Nephron progenitor cell (in vitro differentiated cells): ENCODE measurements at regions not wholly inside any gene's neighbourhood (a gene's known extent, or its start where the extent isn't known, plus 50 kb on each side); places are given as distances from the start of the nearest gene placed in this dataset.
"Not testable (repeated sequence)": the region's sequence is repeated elsewhere in the genome, so short reads cannot be mapped to it uniquely, and the experiment has no call there.

Source experiments
- DNase-seq: peaks from one replicate; pipeline ENCODE4 v3.0.0; 2021
- H3K27ac Mint-ChIP-seq: 2 replicates; pipeline ENCODE4 v1.8.0; 2021; ENCODE audit warnings: mild to moderate bottlenecking, moderate library complexity, mixed read lengths
- H3K27me3 Mint-ChIP-seq: 2 replicates; pipeline ENCODE4 v1.8.0; 2021; ENCODE audit warnings: mild to moderate bottlenecking, low read depth, mixed read lengths; ENCODE audit not compliant: poor library complexity
- H3K36me3 Mint-ChIP-seq: 2 replicates; pipeline ENCODE4 v1.8.0; 2021; ENCODE audit warnings: low read depth, mixed read lengths
- H3K4me1 Mint-ChIP-seq: 2 replicates; pipeline ENCODE4 v1.8.0; 2021; ENCODE audit warnings: mixed read lengths
- H3K4me3 Mint-ChIP-seq: 2 replicates; pipeline ENCODE4 v1.8.0; 2021; ENCODE audit warnings: mild to moderate bottlenecking, moderate library complexity, mixed read lengths
- H3K9me3 Mint-ChIP-seq: 2 replicates; pipeline ENCODE4 v1.8.0; 2021; ENCODE audit warnings: mild to moderate bottlenecking, moderate library complexity, mixed read lengths
- TF ChIP-seq, protein P1 (sequence below): fragments of 200-600 bp; sonication (generic); IDR thresholded peaks from 2 replicates; pipeline ENCODE4 v1.5.0; 2021; ENCODE audit warnings: antibody characterized with exemption

DNA sequence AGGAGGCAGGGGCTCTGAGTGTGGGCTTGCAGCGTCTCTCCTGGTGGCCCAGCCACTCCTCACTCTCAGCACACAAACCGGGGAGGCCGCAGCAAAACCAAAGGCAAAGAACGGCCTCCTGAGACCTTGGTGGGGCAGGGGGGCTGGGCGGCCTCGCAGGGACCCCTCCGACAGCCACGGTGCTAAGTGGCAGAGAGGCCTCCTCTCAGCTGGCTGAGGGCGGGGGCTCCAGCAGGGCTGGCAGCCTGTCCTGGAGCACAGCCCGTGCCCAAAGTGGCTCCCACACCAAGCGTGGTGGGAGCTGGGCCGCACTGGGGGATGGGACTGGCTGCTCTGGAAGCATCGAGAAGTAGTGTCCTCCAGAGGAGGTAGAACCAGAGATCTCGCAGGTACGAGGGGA, 334.4 kb downstream of the QKI start:
- TF ChIP-seq, protein P1, sequence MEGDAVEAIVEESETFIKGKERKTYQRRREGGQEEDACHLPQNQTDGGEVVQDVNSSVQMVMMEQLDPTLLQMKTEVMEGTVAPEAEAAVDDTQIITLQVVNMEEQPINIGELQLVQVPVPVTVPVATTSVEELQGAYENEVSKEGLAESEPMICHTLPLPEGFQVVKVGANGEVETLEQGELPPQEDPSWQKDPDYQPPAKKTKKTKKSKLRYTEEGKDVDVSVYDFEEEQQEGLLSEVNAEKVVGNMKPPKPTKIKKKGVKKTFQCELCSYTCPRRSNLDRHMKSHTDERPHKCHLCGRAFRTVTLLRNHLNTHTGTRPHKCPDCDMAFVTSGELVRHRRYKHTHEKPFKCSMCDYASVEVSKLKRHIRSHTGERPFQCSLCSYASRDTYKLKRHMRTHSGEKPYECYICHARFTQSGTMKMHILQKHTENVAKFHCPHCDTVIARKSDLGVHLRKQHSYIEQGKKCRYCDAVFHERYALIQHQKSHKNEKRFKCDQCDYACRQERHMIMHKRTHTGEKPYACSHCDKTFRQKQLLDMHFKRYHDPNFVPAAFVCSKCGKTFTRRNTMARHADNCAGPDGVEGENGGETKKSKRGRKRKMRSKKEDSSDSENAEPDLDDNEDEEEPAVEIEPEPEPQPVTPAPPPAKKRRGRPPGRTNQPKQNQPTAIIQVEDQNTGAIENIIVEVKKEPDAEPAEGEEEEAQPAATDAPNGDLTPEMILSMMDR: no peak
- H3K4me1 Mint-ChIP-seq: peaks cover 37% of the 10 kb centered on the region
- no peak for DNase-seq
- no peak overlapping the region for H3K4me3 Mint-ChIP-seq
- peaks cover 16% of the 10 kb centered on the region for H3K27me3 Mint-ChIP-seq
- H3K27ac Mint-ChIP-seq: no peak overlapping the region
- peaks cover 4% of the 10 kb centered on the region for H3K9me3 Mint-ChIP-seq
- no peaks in the 10 kb centered on the region for H3K36me3 Mint-ChIP-seq

DNA sequence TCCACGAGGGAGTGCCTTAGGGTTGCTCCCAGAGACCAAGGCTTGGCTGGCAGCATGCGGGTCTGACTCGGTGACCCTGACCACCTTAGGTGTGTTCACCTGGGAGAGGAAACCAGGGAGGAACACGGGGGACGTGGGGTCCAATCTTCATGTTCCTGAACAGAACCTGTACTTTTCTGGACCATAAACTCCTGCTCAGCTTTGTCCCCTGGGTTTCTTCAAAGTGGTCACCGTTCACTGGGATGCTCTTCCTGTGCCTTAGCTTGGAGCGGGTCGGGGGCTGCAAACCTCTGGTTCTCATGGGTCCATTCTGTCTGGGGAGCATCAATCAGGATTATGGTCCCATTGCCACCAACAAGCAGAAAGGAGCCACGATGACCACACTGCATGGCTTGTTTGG, 333.5 kb downstream of the QKI start:
- DNase-seq: no peak
- H3K27me3 Mint-ChIP-seq: peaks cover 13% of the 10 kb centered on the region
- H3K4me1 Mint-ChIP-seq: peaks cover 37% of the 10 kb centered on the region
- H3K4me3 Mint-ChIP-seq: no peak overlapping the region
- no peaks in the 10 kb centered on the region for H3K36me3 Mint-ChIP-seq
- no peak overlapping the region for H3K27ac Mint-ChIP-seq
- peaks cover 4% of the 10 kb centered on the region for H3K9me3 Mint-ChIP-seq
- TF ChIP-seq, protein P1: no peak

DNA sequence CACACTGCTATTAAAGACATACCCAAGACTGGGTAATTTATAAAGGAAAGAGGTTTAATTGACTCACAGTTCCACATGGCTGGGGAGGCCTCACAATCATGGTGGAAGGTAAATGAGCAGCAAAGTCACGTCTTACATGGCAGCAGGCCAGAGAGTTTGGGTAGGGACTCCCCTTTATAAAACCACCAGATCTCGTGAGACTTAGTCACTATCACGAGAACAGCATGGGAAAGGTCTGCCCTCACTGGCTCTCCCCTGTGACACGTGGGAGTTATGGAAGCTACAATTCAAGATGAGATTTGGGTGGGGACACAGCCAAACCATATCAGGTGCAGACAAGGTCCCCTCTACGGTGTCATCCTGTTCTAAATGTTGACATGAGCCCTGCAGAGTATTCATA, 332.5 kb downstream of the QKI start:
- not testable (repeated sequence) for H3K4me3 Mint-ChIP-seq, H3K27ac Mint-ChIP-seq, H3K9me3 Mint-ChIP-seq, DNase-seq, H3K36me3 Mint-ChIP-seq
- peaks cover 17% of the 10 kb centered on the region for H3K27me3 Mint-ChIP-seq
- H3K4me1 Mint-ChIP-seq: peaks cover 37% of the 10 kb centered on the region

DNA sequence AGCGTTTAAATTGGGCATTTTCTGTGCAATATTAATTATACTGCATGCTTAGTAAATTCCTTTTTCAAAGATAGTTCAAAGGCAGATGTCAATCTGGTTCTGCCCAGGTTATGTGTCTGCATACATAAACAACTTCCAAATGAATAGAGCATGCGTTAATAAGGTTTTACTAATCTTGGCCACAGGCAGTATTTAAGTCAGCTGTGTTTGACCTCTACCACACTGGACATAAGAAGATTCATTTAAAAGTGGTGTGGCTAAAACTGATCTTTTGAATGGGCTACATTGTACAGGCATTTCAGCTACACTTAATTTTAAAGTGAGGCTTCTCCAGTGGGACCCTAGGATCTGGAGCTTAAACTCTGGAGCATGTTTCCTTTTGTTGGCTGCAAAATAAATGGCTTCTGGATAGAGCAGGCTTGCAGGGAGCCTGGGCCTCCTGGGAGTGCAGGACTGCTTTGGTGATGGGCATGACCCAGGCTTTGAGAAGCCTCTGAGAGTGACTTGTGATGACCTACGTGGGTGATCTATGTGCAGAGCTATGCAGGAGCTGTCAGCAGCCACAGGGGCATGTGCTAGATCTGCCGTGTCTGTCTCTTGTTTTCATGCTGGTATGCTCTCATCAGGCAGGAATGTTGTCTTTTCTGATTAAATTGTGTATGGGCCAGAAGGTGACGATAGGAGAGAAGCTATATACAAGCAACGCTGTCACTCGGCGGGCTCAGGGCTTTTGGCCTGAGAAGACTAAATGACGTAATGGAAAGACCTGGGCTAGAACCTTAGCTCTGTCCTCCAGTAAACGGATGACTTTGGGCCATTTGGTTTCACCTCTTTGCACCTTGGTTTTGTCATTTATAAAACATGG, 331.2 kb downstream of the QKI start:
- Mint-ChIP-seq H3K27me3 (peaks cover 14% of the 10 kb centered on the region), H3K27ac (peak overlapping the region; percentile 4), H3K9me3 (no peaks in the 10 kb centered on the region), H3K4me3 (no peak overlapping the region), H3K36me3 (no peaks in the 10 kb centered on the region), H3K4me1 (peaks cover 29% of the 10 kb centered on the region)
- DNase-seq: peak; percentile 39
- TF ChIP-seq, protein P1: no peak

DNA sequence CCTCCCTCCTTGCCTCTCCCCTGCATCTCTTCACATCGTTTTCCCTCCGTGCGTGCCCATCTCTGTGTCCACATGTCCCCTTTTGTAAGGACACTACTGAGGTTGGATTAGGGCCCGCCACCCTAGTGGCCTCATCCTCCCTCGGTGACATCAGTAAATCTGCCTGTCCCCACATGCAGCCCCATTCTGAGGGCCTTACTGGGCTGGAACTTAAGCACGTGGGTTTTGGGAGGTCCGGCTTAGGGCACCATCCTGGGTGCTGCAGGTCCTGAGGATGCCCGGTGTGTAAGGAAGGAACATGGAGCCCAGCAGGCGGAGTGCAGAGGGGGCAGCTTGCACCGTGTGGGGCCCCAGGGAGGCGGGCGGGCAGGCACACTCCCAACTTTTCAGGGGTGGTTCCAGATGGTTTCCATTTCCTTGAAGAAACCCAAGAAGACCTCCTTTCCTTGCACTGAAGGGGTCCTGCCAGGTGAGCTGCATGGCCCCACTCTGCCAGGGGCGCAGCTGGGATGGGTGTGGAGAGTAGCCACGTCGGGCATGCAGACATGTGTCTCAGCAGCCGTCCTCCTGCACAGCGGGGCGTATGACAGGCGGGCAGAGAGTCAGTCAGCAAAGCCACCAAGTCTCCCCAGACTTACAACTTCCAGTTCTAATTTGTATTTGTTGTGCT, 329.9 kb downstream of the QKI start:
- H3K4me3 Mint-ChIP-seq: no peak overlapping the region
- no peaks in the 10 kb centered on the region for H3K36me3 Mint-ChIP-seq
- TF ChIP-seq, protein P1: no peak
- no peaks in the 10 kb centered on the region for H3K9me3 Mint-ChIP-seq
- no peak overlapping the region for H3K27ac Mint-ChIP-seq
- H3K4me1 Mint-ChIP-seq: peaks cover 22% of the 10 kb centered on the region
- H3K27me3 Mint-ChIP-seq: peaks cover 18% of the 10 kb centered on the region
- DNase-seq: no peak

DNA sequence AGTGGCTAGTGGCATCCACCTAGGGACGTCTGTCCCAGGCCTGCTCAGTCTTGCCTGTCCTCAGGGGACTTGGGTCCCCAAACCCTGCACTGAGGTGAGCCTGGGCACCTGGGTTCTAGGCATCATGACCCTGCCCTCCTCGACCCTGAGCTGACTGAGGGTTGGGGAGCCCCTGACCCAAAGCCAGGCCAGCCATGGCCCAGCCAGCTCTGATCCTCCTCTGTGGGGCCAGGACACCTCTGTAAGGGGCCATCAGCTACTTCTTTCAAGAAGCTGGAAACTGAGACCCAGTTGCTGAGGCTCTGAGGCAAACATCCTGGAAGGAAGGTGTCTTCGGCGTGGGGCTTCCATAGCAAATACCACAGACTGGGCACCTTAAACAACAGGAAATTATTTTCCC, 329.3 kb downstream of the QKI start:
- no peak for DNase-seq
- no peaks in the 10 kb centered on the region for H3K9me3 Mint-ChIP-seq
- TF ChIP-seq, protein P1: no peak
- H3K27me3 Mint-ChIP-seq: peaks cover 15% of the 10 kb centered on the region
- H3K4me3 Mint-ChIP-seq: no peak overlapping the region
- H3K27ac Mint-ChIP-seq: no peak overlapping the region
- no peaks in the 10 kb centered on the region for H3K36me3 Mint-ChIP-seq
- H3K4me1 Mint-ChIP-seq: peaks cover 18% of the 10 kb centered on the region
